Raji (cell line): ENCODE measurements at regions not wholly inside any gene's neighbourhood (a gene's known extent, or its start where the extent isn't known, plus 50 kb on each side); places are given as distances from the start of the nearest gene placed in this dataset.

Experiments used
- POLR2A ChIP-seq: IDR thresholded peaks from 2 replicates; pipeline ENCODE4 v1.6.1; 2011; ENCODE audit warnings: low read depth, low read length, control low read depth; ENCODE audit not compliant: insufficient read depth

GRCh38 chr2:104654811-104655210 lies 199.1 kb upstream of the POU3F3 start:
- no peak for TF ChIP-seq POLR2A

GRCh38 chr2:104656571-104657163 lies 197.2 kb upstream of the POU3F3 start:
- TF ChIP-seq POLR2A, result no peak

- no peak for TF ChIP-seq POLR2A
These were observed 195.6 kb upstream of the POU3F3 start for GRCh38 chr2:104658144-104658835.

- TF ChIP-seq POLR2A, result no peak
These were observed 194.9 kb upstream of the POU3F3 start for GRCh38 chr2:104658904-104659591.

GRCh38 chr2:104660991-104661390 lies 192.9 kb upstream of the POU3F3 start:
- TF ChIP-seq POLR2A, result no peak

GRCh38 chr2:104664672-104665071 lies 189.2 kb upstream of the POU3F3 start:
- no peak for TF ChIP-seq POLR2A

- TF ChIP-seq POLR2A, result no peak
These were observed 185.3 kb upstream of the POU3F3 start for GRCh38 chr2:104668631-104669030.

- no peak for TF ChIP-seq POLR2A
These were observed 180.7 kb upstream of the POU3F3 start for GRCh38 chr2:104673225-104673624.

- no peak for TF ChIP-seq POLR2A
These were observed 175.7 kb upstream of the POU3F3 start for GRCh38 chr2:104678181-104678580.

- no peak for TF ChIP-seq POLR2A
These were observed 168.3 kb upstream of the POU3F3 start for GRCh38 chr2:104685591-104685990.

- no peak for TF ChIP-seq POLR2A
These were observed 166.8 kb upstream of the POU3F3 start for GRCh38 chr2:104687147-104687546.

- no peak for TF ChIP-seq POLR2A
These were observed 163.5 kb upstream of the POU3F3 start for GRCh38 chr2:104690255-104690984.

- TF ChIP-seq POLR2A, result no peak
These were observed 155.6 kb upstream of the POU3F3 start for GRCh38 chr2:104698276-104698675.

GRCh38 chr2:104701411-104701911 lies 152.5 kb upstream of the POU3F3 start:
- TF ChIP-seq POLR2A, result no peak

GRCh38 chr2:104702031-104702850 lies 151.7 kb upstream of the POU3F3 start:
- no peak for TF ChIP-seq POLR2A

GRCh38 chr2:104703669-104704068 lies 150.2 kb upstream of the POU3F3 start:
- no peak for TF ChIP-seq POLR2A
